ENCODE measurements at regions not wholly inside any gene's neighbourhood (a gene's known extent, or its start where the extent isn't known, plus 50 kb on each side); places are given as distances from the start of the nearest gene placed in this dataset.

DNA sequence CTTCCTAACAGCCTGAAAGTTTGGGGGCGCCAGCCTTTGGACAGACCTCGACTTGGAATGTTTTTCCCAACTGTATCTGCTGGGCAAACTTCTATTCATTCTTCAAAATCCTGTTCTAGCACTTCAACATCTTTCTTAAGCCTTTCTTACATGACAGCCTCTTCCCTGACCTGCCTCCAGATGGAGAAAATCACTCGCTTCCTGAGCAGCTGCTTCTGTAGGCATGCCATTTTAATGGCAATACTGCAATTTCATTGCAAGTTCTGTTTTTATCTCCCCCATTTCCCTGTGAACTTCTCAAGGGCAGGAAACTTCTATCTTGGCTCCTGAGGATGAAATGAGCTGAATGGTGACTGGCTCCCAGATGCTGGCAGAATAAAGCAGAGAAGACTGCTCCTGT lies 128.8 kb upstream of the ASIC2 start:
- H3K4me1 ChIP-seq (ENCODE audit: control insufficient read depth in 2 of 3, insufficient read depth in 2 of 3, low read depth in 1 of 3, low read length in 3 of 3): peaks cover 0 to 5% (median 3%) of the 10 kb centered on the region in 3 donors
- no peaks in the 10 kb centered on the region for H3K27me3 ChIP-seq (ENCODE audit: control insufficient read depth, insufficient read depth, low read length)
- intact Hi-C loops (cut with DNase I): no loop called here
- FAIRE-seq: no peak
- H3K9me3 ChIP-seq (ENCODE audit: control insufficient read depth in 2 of 3, insufficient read depth in 1 of 3, low read length in 3 of 3): no peaks in the 10 kb centered on the region
- no peak overlapping the region for H3K27ac ChIP-seq (ENCODE audit: low read depth in 2 of 2, low read length in 2 of 2)
- H3K9ac ChIP-seq (ENCODE audit: low read length in 3 of 3): no peak overlapping the region
- H3K4me3 ChIP-seq (ENCODE audit: low read length in 3 of 3): no peak overlapping the region
- TF ChIP-seq, protein P1, sequence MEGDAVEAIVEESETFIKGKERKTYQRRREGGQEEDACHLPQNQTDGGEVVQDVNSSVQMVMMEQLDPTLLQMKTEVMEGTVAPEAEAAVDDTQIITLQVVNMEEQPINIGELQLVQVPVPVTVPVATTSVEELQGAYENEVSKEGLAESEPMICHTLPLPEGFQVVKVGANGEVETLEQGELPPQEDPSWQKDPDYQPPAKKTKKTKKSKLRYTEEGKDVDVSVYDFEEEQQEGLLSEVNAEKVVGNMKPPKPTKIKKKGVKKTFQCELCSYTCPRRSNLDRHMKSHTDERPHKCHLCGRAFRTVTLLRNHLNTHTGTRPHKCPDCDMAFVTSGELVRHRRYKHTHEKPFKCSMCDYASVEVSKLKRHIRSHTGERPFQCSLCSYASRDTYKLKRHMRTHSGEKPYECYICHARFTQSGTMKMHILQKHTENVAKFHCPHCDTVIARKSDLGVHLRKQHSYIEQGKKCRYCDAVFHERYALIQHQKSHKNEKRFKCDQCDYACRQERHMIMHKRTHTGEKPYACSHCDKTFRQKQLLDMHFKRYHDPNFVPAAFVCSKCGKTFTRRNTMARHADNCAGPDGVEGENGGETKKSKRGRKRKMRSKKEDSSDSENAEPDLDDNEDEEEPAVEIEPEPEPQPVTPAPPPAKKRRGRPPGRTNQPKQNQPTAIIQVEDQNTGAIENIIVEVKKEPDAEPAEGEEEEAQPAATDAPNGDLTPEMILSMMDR (IDR thresholded peaks at IDR 0.05; ENCODE audit: borderline replicate concordance, extremely low read depth, insufficient read depth): no peak
- peak in 3 of 5 donors; percentile 15 to 83 (median 44) for DNase-seq
- no peaks in the 10 kb centered on the region for H3K36me3 ChIP-seq (ENCODE audit: control insufficient read depth in 2 of 3, insufficient read depth in 3 of 3, low read length in 3 of 3)

DNA sequence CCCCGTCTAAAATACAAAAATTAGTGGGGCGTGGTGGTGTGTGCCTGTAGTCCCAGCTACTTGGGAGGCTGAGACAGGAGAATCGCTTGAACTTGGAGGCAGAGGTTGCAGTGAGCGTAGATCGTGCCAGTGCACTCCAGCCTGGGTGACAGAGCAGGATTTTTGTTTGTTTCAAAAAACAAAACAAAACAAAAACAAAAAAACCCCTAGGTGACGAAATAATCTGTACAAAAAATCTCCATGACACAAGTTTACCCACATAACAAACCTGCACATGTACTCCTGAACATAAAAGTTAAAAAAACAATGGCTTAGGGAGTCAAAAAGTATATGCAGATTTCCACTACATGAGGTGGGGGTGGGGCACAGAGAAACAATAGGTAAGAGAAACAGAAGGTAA lies 140.5 kb upstream of the ASIC2 start:
- Histone ChIP-seq H3K9me3 (ENCODE audit: control insufficient read depth in 2 of 3, insufficient read depth in 1 of 3, low read length in 3 of 3) (no peaks in the 10 kb centered on the region), H3K27me3 (ENCODE audit: control insufficient read depth, insufficient read depth, low read length) (no peaks in the 10 kb centered on the region), H3K9ac (ENCODE audit: low read length in 3 of 3) (no peak overlapping the region), H3K27ac (ENCODE audit: low read depth in 2 of 2, low read length in 2 of 2) (no peak overlapping the region), H3K4me3 (ENCODE audit: low read length in 3 of 3) (no peak overlapping the region), H3K4me1 (ENCODE audit: control insufficient read depth in 2 of 3, insufficient read depth in 2 of 3, low read depth in 1 of 3, low read length in 3 of 3) (no peaks in the 10 kb centered on the region), H3K36me3 (ENCODE audit: control insufficient read depth in 2 of 3, insufficient read depth in 3 of 3, low read length in 3 of 3) (no peaks in the 10 kb centered on the region)
- intact Hi-C loops (cut with DNase I): no loop called here
- DNase-seq (no peak), FAIRE-seq (no peak)
- TF ChIP-seq, protein P1 (IDR thresholded peaks at IDR 0.05; ENCODE audit: borderline replicate concordance, extremely low read depth, insufficient read depth): no peak

DNA sequence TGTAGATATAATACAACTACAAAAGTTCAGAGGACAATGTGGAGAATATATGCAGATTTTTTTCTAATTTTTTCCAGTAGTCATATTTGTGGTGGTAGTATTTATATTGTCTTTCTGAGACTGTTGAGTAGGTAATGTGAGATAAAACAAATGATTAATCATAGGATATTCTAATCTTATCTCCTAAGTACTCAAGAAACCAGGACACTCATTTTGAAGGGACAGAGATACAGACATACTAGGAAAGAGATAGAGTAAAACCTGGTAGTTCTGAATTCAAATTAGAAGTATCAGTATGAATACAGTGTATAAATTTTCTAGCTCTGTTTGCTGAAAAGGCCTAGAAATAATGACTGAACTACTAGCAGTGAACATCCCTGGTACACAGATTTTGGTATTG lies 141.7 kb upstream of the ASIC2 start:
- no peaks in the 10 kb centered on the region for H3K36me3 ChIP-seq (ENCODE audit: control insufficient read depth in 2 of 3, insufficient read depth in 3 of 3, low read length in 3 of 3)
- no peak overlapping the region for H3K4me3 ChIP-seq (ENCODE audit: low read length in 3 of 3)
- H3K27me3 ChIP-seq (ENCODE audit: control insufficient read depth, insufficient read depth, low read length): no peaks in the 10 kb centered on the region
- intact Hi-C loops (cut with DNase I): no loop called here
- TF ChIP-seq, protein P1 (IDR thresholded peaks at IDR 0.05; ENCODE audit: borderline replicate concordance, extremely low read depth, insufficient read depth): no peak
- no peak overlapping the region for H3K27ac ChIP-seq (ENCODE audit: low read depth in 2 of 2, low read length in 2 of 2)
- no peaks in the 10 kb centered on the region for H3K4me1 ChIP-seq (ENCODE audit: control insufficient read depth in 2 of 3, insufficient read depth in 2 of 3, low read depth in 1 of 3, low read length in 3 of 3)
- DNase-seq (no peak), FAIRE-seq (no peak)
- no peak overlapping the region for H3K9ac ChIP-seq (ENCODE audit: low read length in 3 of 3)
- no peaks in the 10 kb centered on the region for H3K9me3 ChIP-seq (ENCODE audit: control insufficient read depth in 2 of 3, insufficient read depth in 1 of 3, low read length in 3 of 3)

DNA sequence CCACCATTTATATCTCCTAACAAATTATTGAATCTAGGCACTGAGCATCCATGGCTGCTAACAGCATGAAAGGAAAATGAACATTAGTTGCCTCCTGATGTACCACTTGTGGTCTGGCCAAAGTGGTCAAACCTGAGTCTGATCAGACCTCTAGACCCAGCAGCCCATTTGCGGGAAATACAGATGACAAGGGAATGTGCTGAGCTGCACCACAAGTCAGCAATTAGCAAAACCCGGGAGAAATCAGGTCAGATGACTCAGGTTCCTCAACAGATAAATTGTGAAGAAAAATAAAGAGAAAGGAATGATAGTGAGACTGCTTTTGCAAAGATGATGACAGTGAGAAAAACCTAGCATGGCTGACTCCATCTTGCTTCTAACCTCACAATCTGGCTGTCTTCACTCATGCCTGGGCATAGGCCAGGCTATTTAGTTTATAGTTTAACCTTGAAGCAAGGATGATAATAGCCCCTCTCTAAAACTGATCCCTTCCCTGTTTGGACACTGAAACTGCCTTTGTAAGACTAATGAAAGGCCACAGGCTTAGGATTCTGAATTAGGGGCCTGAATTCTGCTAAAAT lies 142.7 kb upstream of the ASIC2 start:
- FAIRE-seq (no peak), DNase-seq (no peak)
- H3K9ac ChIP-seq (ENCODE audit: low read length in 3 of 3): no peak overlapping the region
- no peaks in the 10 kb centered on the region for H3K27me3 ChIP-seq (ENCODE audit: control insufficient read depth, insufficient read depth, low read length)
- no peaks in the 10 kb centered on the region for H3K9me3 ChIP-seq (ENCODE audit: control insufficient read depth in 2 of 3, insufficient read depth in 1 of 3, low read length in 3 of 3)
- TF ChIP-seq, protein P1 (IDR thresholded peaks at IDR 0.05; ENCODE audit: borderline replicate concordance, extremely low read depth, insufficient read depth): no peak
- H3K4me1 ChIP-seq (ENCODE audit: control insufficient read depth in 2 of 3, insufficient read depth in 2 of 3, low read depth in 1 of 3, low read length in 3 of 3): no peaks in the 10 kb centered on the region
- intact Hi-C loops (cut with DNase I): no loop called here
- H3K36me3 ChIP-seq (ENCODE audit: control insufficient read depth in 2 of 3, insufficient read depth in 3 of 3, low read length in 3 of 3): no peaks in the 10 kb centered on the region
- no peak overlapping the region for H3K27ac ChIP-seq (ENCODE audit: low read depth in 2 of 2, low read length in 2 of 2)
- H3K4me3 ChIP-seq (ENCODE audit: low read length in 3 of 3): no peak overlapping the region

All from kidney (tissue), 13 donors.